Dermis microvascular lymphatic vessel endothelial cell (primary cell): ENCODE measurements at regions not wholly inside any gene's neighbourhood (a gene's known extent, or its start where the extent isn't known, plus 50 kb on each side); places are given as distances from the start of the nearest gene placed in this dataset.
"Not testable (repeated sequence)": the region's sequence is repeated elsewhere in the genome, so short reads cannot be mapped to it uniquely, and the experiment has no call there.

Experiments
- DNase-seq, 2 donors: peaks; one replicate each; pipeline versions ENCODE4 v3.0.0 to v3.0.0-alpha.2; 2010; ENCODE audit warnings: low read depth in 2 of 2

DNA sequence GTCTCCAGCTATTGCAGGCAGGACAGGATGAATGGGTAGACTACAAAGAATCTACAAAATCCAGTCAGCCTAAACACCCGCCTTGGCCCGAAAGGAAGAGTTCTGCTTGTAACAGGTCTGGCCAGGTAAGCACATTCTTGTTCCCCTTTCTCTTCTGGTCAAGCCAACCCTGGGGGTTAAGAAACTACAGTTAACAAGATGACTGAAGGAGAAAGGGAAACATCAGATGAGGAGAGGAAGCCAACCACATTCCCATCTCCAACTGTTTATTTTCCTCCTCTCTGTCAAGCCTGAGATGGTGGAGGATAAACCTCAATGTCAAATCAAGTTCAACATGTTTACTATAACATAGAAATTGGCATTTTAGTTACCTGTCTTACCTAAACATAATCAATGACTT lies 198.9 kb downstream of the IPMK start:
- DNase-seq, result no peak

GRCh38 chr10:58066979-58067378 lies 200.7 kb downstream of the IPMK start:
- DNase-seq, result no peak

DNA sequence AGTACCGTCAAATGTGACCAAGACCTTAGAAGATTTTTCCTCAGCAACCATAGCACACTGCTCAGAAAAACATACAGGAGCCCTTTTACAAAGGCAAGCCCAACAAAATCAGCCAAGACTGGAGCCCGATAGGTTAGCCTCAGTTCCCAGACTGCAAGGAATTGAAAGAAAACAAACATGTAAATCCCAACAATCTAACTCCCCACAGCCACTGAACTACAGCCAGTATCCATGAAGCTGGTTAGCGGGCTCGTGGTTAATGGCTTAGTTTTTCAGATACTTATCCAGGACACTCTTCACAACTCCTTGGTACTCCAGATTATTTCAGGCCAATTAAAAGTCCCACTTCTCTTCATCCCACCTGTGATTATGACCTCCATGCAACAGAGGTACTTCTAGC lies 201.6 kb downstream of the IPMK start:
- no peak for DNase-seq

- no peak for DNase-seq
Measured at GRCh38 chr10:58065529-58065815, 202.2 kb downstream of the IPMK start.

DNA sequence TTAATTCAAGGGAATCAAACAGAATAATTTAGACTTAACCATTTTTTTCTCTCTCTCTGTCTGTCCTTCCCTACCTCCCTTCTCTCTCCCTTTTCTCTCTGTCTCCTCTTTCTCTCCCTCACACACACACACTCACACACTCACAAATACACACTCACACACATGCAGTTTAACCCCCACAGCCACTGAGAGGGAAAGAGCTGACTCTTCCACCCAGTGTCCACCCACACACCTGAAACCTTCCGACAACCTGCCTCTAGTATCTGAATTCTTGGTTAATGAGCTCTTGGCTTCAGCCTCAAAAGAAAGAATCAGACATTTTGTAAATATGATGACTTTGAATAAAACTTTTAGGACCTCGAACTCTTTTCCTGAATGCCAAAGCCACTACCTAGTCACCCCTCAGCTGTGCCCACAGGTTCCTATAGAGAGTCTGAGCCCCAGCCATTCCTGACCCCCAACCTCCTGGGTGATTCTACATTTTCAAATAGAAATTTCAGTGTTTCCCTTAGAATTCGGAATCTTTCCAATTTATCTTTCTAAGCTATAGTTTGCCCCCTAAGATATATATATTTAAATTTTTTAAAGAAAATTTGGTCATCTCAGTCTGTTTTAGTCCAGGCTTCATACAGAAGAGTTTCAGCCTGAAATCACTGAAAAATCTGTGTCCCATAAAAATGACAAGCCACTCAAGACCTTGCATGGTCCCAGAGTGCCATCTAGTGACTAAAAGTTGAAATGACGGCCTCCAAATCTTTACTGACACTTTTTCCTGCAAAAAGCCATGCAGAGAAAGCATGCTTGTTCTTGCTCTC lies 202.8 kb downstream of the IPMK start:
- peak; percentile 4 to 10 for DNase-seq

- DNase-seq, result no peak
Measured at GRCh38 chr10:58063861-58064480, 203.7 kb downstream of the IPMK start.

- DNase-seq, result not testable (repeated sequence)
Measured at GRCh38 chr10:58058683-58059082, 209.0 kb downstream of the IPMK start.

- DNase-seq, result no peak
Measured at GRCh38 chr10:58054881-58055280, 212.8 kb downstream of the IPMK start.

- no peak for DNase-seq
Measured at GRCh38 chr10:58052772-58053171, 214.9 kb downstream of the IPMK start.

DNA sequence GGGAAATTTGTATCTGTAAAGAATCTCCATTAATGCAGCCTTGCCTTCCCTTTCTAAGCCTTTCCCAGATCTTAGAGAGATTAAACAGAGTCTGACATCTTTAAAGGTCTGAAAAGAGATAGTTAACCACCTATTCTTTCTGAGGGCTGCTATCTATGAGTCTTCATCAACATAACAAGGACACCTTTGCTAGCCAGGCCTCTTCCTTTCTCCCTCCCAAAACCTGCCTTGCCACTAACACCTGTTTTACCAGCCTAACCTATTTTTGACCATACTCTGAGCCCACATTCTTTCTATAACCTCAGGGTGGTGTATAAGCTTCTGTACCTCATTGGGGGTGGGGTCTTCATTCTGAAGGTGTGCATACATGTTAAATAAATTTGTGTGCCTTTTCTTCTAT lies 217.1 kb downstream of the IPMK start:
- no peak for DNase-seq

GRCh38 chr10:58048936-58049335 lies 218.8 kb downstream of the IPMK start:
- no peak for DNase-seq

- no peak for DNase-seq
Measured at GRCh38 chr10:58044072-58044471, 223.6 kb downstream of the IPMK start.

DNA sequence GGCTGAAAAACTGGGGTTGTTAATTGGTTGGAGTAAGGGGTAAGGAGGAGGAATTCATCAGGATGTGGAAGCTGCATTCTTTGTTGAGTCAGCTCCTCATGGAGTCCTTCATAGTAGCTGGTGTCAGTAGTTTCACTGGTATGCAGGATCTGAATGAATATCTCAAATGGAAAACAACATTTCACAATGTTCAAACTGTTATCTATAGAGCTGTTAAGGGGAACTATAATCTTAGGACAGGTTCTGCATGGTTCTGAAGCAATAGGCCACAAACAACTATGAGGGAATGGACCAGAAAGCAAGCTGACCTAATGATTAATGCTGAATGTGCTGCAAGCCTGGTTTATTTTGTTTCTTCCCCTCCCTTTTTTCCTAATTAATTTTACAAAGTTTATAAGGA lies 225.8 kb downstream of the IPMK start:
- DNase-seq, result no peak

GRCh38 chr10:58030208-58030607 lies 237.5 kb downstream of the IPMK start:
- no peak for DNase-seq

DNA sequence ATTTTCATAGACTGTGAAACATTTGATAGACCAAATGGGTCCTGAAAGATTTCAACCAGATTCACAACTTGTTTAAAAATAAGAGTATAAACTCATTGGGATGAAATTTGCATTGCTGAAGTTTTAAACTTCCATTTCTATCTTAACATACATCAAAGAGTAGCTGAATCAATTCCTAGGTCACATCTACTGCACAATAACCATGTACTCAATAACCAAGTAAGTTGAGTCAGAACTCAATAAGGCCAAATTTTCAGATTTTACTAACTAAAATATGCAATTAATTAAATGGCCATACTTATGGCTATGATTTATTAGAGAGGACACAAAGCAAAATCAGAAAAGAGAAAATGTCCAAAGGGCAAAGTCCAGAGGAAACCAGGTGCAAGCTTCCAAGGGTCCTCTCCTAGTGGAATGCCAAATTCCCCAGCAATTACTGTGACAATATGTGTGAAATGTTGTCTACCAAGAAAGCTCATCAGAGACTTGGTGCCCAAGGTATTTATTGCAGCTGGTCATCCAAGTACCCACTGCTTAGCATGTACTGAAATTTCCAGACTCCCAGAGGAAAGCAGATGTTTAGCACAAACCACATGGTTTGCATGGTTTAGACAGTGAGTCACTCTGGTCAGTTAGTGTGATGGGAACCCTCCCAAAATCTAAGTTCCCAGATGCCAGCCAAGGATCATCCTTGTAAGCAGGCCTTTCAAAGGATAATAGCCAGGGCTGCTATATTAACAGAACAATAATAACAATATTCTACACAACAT lies 238.9 kb downstream of the IPMK start:
- no peak for DNase-seq

GRCh38 chr10:58027426-58027825 lies 240.3 kb downstream of the IPMK start:
- no peak for DNase-seq

DNA sequence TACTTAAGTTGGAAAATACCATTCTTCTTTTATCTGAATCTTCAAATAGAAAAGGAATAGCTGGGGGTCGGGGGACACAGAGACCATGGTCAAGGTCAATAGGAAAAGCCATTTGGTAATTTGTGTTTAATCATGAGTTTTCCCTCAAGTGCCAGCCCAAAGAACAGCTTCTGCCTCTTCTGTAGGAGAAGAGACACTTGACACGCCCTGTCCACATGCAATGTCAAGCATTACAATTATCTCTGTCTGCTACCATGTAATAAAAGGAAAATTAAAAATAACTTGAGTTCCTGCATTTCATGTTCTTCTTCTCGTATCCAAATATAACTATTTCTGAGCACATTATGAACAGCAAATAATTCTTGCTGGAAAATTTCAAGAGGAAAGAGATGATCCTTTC lies 241.7 kb downstream of the IPMK start:
- DNase-seq, result no peak

DNA sequence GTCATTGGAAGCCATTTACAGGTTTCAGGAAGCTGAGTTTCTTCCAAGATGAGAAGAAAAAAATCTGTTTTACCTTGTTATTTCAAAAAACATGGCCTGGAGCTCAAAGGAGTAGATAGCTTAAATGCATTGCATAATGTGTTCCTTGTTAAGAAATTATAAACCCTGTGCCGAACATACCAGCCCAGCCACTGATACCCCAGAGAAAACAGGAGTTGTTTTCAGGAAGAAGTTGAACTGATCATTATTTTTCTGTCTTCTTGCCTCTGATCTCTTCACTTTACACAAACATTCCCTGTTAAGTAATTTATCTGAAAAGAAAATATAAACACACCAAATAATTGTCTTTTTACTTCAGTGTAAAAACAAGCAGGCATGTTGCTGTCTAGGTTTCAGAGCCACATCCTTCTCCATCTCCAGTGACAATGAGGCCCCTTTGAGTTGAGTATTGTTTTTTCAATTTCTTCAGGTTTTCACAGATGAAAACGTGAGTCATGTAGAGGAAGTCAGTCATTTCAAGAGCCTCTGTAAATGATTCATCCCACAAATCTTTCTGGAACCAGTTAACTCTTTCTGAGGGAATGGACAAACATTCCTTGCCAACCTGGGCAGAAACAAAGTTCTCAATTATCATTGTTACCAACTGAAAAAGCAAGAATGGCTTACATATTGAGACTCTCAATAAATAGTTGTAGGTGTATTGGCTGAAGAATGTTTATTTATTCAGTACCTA lies 244.2 kb downstream of the IPMK start:
- DNase-seq, result peak in 1 of 2 donors; percentile 1

- no peak for DNase-seq
Measured at GRCh38 chr10:58019863-58020537, 247.7 kb downstream of the IPMK start.

DNA sequence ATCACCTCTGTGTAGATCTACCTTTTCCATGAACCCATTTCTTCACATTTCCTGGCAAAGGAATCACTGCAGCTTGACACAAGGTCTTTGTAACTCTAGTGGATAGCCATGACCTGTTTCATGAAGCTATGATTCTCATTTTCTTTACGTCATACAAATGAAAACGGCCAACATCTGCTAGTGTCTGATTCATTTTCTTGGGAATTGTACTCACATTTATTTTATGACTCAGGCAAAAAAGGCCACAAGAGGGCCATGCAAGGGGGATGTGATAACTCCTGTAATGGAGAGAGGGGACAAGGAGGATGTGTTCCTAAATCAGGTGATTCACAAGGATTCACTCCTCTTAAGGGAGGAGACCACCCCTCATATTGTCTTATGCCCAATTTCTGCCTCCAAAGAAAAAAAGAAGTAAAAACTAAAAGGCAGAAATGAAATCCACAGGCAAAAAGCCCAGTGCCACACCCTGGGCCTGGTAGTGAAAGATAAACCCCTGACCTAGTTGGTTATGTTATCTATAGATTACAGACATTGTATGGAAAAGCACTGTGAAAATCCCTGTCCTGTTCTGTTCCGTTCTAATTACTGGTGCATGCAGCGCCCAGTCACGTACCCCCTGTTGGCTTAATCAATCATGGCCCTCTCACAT lies 249.9 kb downstream of the IPMK start:
- DNase-seq, result no peak

GRCh38 chr10:58016614-58017013 lies 251.1 kb downstream of the IPMK start:
- no peak for DNase-seq
